NCI-H146 (cell line): ENCODE measurements at regions not wholly inside any gene's neighbourhood (a gene's known extent, or its start where the extent isn't known, plus 50 kb on each side); places are given as distances from the start of the nearest gene placed in this dataset.

Experiments
- DNase-seq: peaks from one replicate; lab custom pipeline; 2025; lab: John Stamatoyannopoulos, UW

DNA sequence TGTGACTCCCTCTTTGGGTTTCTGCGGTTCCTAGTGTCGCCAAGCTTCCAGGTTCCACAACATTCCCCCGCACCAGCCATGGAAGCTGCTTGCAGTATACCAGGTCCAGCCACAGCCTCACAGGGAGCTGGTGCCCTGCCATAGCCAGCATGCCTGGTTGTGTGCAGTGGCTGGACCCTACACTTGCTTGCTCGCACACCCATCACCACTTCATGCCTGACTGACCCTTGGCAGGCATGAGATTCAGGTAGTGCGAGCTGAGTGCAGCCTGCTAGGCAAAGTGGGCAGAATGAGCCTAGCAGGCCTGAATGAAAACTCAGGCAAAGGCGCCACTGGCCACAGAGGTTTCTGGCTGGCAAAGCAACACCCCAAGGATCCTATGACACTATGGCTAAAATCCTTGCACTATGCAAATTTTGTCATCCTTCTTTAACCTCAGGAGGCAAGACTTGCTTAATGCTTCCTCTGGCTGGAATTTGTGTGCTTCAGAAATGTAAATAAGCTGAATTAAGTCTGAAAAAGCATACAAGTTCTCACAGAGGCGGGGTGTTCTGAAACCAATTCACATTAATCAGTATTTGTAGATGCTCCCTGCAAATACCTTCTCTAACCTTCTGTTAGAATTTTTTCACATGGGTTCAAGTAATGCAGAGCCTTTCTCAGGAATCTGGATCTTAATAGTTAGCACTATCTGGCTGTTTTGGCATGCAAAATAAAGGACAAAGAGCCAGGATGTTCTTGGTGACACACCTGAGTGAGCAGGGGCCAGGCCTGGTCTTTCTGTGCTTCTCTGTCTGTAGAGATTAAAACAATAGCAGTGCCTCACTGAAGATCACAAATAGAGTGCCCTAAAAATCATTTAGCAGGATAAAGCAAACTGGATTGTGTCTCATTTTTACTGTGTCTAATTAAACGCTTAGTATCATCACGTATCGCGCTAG is 256.9 kb downstream of the GPATCH2 start:
- DNase-seq: no peak

- DNase-seq: no peak
Measured at GRCh38 chr1:217372049-217372970, 258.6 kb downstream of the GPATCH2 start.

- DNase-seq: no peak
Measured at GRCh38 chr1:217370757-217371156, 260.1 kb downstream of the GPATCH2 start.

- no peak for DNase-seq
Measured at GRCh38 chr1:217369996-217370551, 260.8 kb downstream of the GPATCH2 start.

DNA sequence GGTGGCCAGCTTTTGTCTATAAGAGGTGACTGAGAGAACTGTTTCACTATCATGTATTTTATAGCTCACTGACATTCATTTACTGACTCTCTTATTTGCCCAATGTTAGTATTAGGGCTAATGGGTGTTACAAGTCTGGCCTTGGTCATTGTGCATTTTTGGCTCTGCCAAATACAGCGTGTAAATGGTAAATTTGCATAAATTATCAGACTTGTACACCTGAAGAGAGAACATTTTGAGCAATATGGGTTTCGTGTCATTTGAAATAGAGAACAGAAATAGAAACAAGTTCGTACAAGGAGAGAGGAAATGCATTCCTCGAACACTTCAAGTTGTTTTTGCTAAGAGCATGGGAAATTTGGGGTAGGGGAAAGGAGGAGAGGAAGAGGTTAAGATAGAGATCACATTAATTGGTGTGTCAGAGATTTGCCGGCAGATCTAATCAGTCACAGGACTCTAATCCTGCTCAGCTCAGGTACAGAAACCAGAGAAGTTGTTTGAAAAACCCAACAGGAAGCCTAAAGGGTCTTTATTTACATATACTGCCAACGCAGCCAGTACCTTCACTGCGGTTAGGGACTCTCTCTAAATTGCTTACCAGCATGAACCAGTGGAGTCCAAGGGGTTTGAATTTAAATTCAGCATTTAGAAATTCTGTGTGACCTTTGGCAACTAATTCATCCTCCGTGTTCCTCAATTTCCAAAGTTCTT is 261.5 kb downstream of the GPATCH2 start:
- DNase-seq: no peak

DNA sequence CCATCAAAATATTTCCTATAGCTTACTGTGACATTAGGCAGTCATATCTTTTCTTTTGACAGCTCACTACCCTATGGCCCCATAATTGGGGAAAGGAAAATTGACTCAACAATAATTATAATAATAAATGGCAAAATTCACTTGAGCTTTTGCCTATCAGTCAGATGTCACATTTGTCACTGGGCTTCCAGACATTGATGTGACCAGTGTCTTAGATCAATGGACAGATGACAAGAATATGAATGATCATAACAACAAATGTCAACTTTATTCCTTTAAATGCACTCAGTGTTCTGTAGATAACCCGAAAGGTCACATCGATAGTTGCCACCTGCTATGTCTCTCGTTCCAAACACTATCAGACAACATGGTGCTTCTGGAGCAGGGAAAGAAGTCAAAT is 266.7 kb downstream of the GPATCH2 start:
- DNase-seq: no peak

GRCh38 chr1:217363319-217363718 is 267.6 kb downstream of the GPATCH2 start:
- DNase-seq: no peak

DNA sequence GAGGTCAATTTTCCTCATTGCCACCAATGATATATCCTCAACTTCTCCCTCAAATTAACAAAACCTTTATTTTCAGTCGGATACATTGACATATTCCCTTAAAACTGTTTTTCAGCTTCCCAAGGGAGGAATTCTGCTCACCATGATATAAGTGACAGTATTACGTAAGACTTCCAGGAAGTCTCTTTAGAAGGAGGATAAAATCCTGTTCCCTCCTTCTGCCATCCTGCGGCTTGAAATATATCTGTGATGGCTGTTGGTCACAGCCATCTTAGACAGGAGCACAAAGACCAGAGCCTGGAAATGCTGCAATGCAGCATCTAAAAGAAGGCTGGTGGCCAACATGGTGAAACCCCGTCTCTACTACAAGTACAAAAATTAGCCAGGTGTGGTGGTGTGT is 270.4 kb downstream of the GPATCH2 start:
- no peak for DNase-seq

DNA sequence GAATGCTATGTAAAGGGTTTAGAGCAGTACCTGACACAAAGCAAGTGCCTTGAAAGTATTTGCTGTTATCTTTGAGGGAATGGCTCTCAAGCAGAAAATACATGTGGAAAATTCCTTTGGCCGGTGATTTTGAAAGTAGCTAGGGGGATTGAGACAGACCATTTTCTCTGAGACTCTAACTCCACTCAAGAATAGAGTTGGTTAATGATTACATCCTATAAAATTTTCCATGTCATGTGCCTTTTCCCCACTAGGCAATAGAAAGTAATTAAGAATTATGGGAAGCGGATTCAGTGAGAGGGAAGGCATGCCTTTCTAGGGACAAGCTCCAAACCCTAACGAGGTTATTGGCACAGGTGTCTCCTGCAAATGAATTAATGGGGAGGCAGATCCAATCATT is 276.0 kb downstream of the GPATCH2 start:
- no peak for DNase-seq

DNA sequence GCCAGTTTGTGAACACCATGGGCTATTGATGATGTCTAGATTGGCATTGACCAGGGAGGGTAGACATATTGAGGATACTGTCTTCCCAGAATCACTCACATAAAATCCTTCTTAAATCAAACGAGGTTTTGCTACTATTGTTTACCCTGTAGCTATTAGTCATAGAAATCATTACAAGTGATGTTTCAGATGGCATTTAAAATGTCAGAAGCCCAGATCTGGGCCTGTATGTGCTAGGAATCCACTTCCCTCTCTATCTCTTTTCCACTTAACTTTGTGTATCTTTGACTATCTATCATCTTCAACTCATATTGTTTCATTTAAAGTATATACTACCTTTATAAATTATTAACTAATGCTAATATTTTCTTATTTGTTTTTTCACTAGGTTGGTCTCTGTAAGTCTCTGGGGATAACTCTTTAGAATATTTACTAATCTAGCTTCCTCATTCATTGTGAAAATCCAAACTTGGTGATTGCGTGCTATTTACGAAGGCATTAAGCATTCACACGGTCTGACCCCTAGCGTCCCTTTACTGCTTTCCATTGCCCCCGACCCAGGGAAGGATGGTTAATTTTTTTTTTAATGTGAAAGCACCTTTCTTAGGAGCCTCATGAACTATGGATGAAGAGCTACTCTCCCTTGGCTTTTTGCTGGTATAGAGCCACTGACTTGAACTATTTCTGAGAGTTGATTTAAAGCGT is 281.8 kb downstream of the GPATCH2 start:
- no peak for DNase-seq

DNA sequence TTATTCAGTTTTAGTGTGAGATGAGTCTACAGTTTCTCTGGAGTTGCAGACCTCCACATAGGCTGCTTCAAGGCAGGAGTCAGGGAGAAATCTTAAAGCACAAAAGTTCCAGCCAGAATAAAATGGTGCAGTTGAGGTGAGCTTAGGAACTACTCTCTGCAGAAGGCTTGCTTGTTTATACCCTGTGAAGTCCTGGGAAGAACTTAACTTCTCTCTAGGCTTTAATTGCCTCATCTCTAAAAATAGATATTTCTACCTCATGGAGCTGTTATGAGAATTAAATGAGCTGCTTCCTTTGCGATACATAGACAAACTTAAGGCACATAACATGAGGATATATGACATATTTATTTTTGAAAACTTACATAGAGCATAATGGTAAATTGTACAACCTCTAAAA is 286.2 kb downstream of the GPATCH2 start:
- DNase-seq: peak; percentile 4

DNA sequence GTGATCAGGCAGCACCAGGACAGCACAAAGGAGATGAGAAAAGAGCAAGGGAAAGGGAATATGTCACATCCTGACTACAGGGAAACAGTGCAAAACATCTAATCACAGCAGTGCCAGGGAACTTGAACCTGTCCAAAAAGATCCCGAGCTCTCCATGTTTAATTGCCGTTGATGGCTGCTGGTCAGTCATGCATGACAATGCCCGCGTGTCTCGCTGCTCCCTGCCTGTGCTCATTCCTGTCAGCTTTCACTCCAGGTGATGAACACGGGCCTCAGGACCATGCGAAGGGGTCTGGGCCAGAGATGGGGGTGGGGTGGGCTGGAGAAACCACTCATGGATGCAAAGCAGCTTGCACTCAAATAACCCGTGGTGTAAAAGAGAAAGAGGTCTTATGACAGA is 287.0 kb downstream of the GPATCH2 start:
- DNase-seq: peak; percentile 80

DNA sequence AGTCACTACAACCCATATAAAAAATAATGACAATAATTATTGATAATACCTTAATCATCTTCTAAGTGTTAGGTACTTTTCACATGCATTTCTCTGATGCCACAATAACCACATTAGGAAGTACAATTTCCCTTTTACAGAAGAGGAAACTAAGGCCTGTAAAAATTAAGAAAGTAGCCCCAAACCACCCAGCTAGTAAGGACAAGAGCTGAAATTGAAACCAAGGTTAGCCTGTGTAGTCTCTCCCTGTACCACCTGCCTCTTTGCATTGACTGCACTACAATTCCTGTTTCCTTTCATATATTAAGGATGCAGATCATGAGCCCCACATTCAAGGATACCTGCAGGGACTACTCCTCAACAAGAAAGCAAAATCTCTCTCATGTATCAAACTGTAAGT is 288.8 kb downstream of the GPATCH2 start:
- no peak for DNase-seq

- no peak for DNase-seq
Measured at GRCh38 chr1:217336724-217337123, 294.2 kb downstream of the GPATCH2 start.

DNA sequence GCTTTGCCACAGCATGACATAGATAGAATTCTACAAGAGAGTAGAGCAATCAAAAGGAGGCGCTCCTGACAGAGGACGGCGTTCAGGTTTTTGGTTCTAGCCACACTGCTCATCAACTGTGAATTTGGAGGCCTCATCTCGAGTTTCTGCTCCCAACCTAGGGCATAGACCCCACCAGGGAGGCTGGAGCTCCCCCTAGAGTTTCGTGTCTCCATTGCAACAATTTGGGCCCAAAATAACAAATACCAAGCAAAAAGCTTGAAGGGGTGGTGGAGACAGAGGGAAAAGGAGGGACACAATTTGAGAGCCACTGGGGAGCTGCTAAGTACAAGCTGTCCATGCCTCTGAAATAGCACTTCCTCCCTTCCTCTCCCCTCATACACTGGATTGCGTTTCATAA is 297.0 kb downstream of the GPATCH2 start:
- peak; percentile 21 for DNase-seq

GRCh38 chr1:217332431-217333065 is 298.3 kb downstream of the GPATCH2 start:
- peak; percentile 32 for DNase-seq

GRCh38 chr1:217331698-217332097 is 299.2 kb downstream of the GPATCH2 start:
- DNase-seq: no peak

GRCh38 chr1:217327901-217328300 is 303.0 kb downstream of the GPATCH2 start:
- no peak for DNase-seq

GRCh38 chr1:217322834-217323233 is 308.1 kb downstream of the GPATCH2 start:
- no peak for DNase-seq

DNA sequence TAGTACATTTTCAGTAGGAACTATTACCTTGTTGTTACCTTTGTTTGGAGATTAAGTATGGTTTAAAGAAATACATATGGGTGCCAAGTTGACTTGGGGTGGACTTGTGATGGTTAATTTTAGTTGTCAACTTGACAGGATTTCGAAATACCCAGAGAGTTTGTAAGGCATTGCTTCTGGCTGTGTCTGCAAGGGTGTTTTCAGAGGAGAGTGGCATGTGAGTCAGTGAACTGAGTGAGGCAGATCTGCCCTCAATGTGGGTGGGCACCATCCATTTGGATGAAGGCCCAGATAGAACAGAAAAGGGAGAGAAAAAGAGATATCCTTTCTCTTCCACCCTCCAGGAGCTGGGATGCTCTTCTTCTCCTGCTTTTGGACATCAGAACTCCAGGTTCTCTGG is 315.5 kb downstream of the GPATCH2 start:
- DNase-seq: no peak

DNA sequence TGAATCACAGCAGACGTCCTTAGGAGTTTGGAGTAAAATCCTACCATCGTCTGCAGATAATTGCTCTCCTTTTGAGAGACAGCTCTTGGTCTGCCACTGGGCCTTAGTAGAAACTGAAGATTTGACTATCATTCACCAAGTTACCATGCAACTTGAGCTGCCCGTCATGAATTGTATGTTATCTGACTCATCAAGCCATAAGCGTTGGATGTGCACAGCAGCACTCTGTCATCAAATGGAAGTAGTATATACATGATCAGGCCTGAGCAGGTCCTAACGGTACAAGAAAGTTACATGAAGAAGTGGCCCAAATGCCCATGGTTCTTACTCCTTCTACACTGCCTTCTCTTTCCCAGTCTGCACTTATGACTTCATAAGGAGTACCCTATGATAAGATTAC is 317.8 kb downstream of the GPATCH2 start:
- DNase-seq: no peak
